ENCODE measurements at regions not wholly inside any gene's neighbourhood (a gene's known extent, or its start where the extent isn't known, plus 50 kb on each side); places are given as distances from the start of the nearest gene placed in this dataset.

DNA sequence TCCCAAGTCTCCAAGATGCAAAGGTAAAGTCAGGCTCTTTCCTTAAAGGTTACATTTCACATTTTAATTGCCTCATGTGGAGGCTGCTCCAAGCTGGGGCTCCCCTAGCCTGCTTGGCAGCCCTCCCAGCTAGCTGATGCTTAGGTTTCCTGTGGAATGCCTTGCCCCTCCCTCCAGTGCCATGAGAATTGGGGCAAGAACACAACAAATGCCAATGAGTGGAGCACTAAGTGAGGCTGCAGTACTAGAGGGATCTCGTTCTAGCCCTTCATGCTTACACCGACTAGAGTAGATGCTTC, 597.7 kb downstream of the MID1IP1 start:
- TF ChIP-seq, protein P1, sequence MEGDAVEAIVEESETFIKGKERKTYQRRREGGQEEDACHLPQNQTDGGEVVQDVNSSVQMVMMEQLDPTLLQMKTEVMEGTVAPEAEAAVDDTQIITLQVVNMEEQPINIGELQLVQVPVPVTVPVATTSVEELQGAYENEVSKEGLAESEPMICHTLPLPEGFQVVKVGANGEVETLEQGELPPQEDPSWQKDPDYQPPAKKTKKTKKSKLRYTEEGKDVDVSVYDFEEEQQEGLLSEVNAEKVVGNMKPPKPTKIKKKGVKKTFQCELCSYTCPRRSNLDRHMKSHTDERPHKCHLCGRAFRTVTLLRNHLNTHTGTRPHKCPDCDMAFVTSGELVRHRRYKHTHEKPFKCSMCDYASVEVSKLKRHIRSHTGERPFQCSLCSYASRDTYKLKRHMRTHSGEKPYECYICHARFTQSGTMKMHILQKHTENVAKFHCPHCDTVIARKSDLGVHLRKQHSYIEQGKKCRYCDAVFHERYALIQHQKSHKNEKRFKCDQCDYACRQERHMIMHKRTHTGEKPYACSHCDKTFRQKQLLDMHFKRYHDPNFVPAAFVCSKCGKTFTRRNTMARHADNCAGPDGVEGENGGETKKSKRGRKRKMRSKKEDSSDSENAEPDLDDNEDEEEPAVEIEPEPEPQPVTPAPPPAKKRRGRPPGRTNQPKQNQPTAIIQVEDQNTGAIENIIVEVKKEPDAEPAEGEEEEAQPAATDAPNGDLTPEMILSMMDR (IDR thresholded peaks at IDR 0.05 in 8 of 11, conservative IDR thresholded peaks at IDR 0.05 in 3 of 11) = no peak
- TF ChIP-seq POLR2A (IDR thresholded peaks at IDR 0.05) = no peak

All from spleen (tissue), 7 donors.